ENCODE measurements at regions not wholly inside any gene's neighbourhood (a gene's known extent, or its start where the extent isn't known, plus 50 kb on each side); places are given as distances from the start of the nearest gene placed in this dataset.

- DNase-seq = no peak
These were observed 146.4 kb downstream of the ERMARD start for GRCh38 chr6:169897601-169898358.

DNA sequence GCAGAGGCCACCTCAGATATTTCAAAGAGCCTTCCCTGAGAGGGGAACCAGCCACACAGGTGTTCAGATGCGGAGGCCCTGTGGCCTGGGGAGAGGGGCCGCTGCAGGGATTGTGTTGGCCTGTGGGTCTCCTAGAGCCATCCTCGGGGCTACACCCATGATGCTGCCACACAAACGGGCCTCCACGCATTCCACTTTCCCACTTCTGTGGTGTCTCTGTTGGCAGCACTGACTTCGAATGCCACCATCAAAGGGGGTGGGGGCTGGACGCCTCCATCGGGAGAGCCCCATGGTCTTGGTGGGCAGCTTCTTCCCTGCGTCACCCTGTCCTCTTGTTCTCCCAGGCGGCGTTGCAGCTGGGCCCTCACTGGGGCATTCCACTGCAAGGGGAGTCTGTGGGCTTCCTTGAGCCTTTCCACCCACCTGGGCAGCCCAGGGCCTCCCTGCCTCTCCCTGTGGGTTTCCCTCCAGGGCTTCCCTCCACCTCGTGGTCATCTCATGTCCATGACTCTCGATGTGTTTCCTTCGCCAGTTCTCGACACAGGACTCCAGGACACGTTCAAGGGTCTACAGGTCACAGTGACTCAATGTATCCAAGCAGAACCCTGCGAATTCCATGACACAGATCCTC, 145.5 kb downstream of the ERMARD start:
- no peak for DNase-seq

- no peak for DNase-seq
These were observed 144.7 kb downstream of the ERMARD start for GRCh38 chr6:169895926-169896761.

DNA sequence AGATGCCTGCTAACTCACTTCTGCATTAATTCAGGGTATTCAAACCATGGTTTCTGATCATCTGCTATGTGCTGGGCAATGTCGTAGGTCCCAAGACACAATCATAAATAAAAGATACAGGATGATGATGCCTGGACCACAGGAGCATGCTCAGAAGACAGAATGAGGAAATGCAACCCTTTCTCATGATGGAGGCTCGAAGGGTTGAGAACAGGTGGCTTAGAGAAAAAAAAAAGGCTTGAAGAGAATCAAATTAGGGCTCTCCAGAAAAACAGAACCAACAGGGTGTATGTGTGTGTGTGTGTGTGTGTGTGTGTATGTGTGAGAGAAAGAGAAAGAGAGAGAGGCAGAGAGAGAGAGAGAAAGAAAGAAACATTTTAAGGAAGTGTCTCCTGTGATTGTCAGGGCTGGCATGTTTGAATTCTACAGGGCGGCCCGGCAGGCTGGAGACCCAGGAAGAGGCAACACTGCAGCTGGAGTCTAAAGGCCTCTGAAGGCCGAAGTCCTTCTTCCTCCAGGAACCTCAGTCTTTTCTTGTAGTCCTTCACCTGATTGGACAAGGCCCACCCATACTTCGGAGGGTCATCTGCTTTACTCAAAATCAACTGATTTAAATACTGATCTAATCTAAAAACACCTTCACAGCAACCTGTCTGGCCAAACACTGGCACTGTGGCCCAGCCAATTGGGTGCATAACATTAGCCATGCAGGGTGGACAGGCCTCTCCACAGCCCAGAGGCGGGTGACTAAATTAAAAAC, 143.8 kb downstream of the ERMARD start:
- peak; percentile 66 for DNase-seq

DNA sequence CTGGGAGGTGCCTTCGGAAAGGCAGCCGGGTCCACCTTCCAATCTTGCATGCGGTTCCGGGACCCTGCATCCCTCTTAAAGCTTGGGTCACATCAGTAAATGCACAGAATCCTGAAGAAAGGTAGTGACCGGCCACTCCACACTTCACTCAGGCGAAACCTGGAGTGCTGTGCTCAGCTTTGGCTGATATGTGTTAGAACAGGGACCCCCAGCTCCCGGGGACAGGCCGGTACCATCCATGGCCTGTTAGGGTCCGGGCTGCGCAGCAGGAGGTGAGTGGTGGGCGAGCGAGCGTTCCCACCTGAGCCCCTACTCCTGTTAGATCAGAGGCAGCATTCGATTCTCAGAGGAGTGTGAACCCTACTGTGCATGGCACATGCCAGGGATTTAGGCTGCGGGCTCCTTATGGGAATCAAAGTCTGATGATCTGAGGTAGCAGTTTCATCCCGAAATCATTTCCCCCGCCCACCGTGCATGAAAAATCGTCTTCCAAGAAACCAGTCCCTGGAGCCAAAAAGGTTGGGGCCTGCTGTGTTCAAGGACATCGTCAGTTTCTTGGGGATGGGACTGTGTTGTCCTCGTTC, 143.0 kb downstream of the ERMARD start:
- no peak for DNase-seq

- DNase-seq = no peak
These were observed 142.2 kb downstream of the ERMARD start for GRCh38 chr6:169893624-169894023.

GRCh38 chr6:169891846-169892245, 140.4 kb downstream of the ERMARD start:
- no peak for DNase-seq

- DNase-seq = no peak
These were observed 140.0 kb downstream of the ERMARD start for GRCh38 chr6:169891421-169891820.

DNA sequence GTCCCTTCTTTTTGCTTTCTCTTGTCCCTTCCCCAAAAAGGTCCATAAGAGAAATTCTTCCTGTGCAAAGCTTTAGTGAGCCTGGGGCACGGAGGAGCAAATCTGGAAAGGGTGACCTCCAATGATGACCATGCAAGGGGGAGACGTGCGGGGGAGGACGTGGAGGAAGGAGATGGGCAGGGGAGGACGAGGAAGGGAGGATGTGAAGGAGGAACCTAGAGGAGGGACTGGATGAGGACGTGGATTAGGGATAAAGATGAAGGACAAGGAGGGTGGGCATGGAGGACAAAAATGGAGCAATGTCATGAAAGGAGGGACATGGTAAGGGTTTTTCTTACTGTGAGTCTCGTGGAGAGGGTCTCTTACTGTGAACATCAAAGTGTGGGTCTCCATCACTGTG, 139.5 kb downstream of the ERMARD start:
- DNase-seq = no peak

DNA sequence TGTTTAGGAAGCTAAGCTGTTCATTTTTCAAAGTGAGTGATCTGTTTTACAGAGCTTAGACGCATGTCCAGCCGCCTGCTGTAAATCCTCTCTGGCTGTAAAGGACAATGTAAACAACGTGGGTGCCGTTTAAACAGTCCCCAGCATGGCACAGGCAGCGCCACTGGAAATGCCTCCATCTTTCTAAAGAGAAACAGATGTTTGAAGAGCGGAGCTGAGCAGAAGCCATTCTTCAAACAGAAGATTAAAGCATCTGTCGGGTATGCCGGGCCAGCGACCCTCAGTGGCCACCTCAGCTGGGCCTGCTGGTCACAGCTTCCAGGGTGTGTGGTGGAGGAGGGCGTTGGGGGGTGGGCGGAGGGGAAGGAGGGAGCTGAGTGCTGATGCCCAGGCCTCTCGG, 138.6 kb downstream of the ERMARD start:
- no peak for DNase-seq

DNA sequence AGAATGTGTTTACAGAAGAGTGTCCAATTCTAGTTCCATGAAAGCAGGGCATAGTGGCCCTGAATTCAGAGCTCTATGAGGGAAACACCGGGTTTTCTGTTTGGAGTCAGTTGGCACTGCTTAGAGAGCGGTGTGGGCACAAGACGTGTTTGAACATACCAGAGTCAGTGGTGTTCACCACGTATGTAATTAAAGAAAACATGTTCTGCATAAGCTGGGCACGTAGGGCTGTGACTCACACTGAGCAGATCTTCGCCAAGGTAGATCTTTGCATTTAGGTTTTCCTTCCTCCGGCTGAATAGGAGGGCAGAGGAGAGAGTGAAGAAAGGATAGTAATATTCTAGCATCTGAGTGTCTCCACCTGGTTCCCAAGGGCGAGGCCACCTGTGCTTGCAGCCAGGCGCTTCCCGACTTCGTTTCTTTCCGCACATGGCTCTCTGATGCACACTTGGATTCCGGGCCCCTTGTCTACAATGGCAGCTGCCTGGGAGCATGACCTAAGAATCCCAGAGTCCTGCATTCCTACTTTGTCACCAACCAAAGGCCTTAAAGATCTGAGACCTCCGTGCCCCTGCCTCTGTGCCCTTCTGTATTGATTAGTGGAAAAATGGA, 136.2 kb downstream of the ERMARD start:
- no peak for DNase-seq

DNA sequence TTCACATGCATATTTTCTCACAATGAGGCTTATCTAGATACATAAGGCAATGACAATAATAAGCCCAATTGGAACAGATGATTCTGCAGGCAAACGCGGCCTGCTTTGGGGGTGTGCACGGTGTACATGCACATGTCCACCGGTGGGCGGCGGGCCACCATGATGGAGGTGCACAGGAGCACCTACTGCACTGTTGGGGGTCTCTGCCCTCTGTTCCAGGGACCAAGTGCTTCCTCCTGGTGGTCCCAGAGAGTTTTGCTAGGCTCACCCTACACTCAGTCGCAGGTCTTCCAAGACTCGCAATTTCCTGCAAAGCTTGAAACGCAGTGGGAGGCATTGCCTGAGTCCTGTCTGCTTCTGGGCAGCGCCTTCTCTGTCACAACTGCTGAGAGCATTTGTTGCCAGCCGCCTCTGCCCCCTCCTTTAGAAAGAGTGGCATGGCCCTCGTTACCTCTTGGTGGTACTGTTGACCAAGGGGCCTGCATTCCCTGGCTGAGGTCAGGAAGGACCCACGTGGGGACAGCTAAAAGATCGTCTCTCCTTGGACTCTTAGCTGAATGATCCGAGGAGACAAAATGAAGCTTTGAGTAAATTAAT, 135.3 kb downstream of the ERMARD start:
- no peak for DNase-seq

DNA sequence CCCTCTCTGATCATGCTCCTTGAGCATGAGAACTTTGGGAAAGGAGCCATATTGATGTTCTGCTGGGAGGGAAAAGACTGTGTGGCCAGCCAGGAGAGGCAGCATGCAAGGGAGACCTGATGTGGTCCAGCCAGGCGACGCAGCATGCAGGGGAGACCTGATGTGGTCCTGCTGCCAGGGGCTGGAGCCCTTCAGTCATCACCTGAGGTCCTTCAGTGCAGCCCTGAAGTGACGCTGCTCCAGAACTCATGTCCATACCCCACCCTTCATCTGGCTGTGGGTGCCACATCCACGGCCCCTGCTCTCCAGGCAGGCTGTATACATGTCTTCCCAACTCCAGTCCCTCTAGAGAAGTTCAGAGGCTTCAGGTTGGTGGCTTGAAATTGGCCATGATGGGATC, 134.4 kb downstream of the ERMARD start:
- no peak for DNase-seq

DNA sequence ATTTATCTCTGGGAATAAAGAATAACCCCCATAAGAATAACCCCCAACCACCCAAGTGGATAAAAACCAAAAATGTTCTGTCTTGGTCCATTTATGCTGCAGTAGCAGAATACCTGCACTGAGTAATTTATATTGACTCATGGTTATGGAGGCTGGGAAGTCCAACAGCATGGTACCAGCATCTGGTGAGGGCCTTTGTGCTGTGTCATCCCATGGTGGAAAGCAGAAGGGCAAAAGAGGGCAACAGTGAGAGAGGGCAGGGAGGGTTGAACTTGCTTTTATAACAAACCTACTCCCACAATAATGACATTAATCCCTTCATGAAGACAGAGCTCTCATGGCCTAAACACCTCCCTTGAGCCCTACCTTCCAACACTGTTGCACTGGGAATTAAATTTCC, 133.7 kb downstream of the ERMARD start:
- DNase-seq = no peak

GRCh38 chr6:169884158-169884557, 132.7 kb downstream of the ERMARD start:
- no peak for DNase-seq

DNA sequence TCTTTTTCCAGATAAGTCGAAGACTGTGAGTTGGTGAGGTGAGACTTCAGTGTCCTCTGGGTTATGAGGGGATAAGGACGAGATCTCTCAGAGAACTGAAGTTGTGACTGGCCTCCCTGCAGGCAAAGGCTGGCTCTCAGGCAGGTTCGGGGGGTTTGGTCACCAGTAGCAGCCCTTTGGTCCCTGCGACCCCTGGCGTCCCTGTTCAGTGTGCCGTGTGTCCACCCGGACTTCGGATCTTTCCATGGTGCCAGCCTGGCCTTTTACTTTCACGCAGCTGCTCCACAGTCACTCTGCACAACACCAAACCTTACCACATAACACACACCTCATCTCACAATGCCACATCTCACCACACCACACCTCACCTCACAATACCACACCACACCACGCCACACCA, 131.9 kb downstream of the ERMARD start:
- no peak for DNase-seq

DNA sequence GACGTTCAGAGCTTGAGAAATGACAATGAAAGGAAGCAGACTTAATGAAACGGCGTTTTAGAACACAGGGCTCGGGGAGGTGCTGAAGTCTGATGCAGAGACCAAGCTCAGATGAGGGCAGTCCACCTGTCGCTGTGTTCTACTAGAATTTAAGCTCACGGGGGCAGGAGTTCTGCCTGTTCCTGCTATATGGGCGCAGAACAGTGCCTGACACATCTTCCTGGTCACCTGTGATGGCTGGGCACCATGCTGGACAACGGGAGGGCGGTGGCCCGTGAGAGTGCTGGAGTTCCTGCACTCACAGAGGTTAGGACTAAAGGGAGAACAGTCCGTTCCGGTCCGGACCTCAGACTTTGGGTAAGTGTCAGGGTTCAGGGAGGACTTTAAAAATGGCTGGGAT, 130.6 kb downstream of the ERMARD start:
- DNase-seq = no peak

DNA sequence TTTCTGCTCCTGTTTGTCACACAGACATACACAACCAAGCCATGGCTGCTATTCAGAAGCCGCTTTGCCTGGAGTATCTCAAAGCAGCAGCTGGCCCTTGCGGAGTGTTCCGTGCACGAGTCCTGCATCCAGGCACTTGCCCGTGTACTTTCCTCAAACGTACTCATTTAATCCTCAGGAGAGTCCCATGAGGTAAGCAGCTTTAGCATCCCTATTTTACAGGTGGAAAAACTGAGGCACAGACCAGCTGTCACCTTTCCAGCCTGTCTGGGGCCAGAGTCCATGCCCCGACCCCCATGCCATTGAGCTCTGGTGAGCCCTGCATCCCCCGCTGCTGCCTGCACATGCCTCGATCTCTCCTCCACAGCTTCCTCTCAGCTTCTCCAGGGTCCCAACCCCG, 130.0 kb downstream of the ERMARD start:
- no peak for DNase-seq

DNA sequence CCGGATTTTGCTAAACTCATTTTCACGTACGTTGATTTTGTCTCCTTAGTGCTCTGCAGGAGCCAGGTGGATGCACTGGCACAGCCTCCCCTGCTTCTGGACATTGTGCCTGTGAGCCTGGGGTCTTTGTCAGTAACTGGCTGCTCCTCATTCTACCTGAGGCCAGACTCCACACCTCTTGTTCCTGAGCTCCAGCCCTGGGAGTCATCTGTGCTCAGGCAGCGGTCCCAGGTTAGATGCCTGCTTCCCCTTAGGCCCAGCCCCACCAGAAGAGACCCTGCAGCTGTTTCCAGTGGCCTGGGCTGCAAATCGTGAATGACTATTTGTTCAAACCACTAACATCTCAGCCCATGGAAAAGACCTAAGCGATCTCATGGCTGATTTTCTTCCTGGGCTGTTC, 129.1 kb downstream of the ERMARD start:
- no peak for DNase-seq

- DNase-seq = no peak
These were observed 117.9 kb downstream of the ERMARD start for GRCh38 chr6:169869301-169869700.

GRCh38 chr6:169868458-169868857, 117.0 kb downstream of the ERMARD start:
- DNase-seq = no peak

- DNase-seq = no peak
These were observed 116.3 kb downstream of the ERMARD start for GRCh38 chr6:169867751-169868191.
